Activated CD4-positive, alpha-beta memory T cell treated with anti-CD3 and anti-CD28 coated beads for 36 hours (primary cell): ENCODE measurements at regions not wholly inside any gene's neighbourhood (a gene's known extent, or its start where the extent isn't known, plus 50 kb on each side); places are given as distances from the start of the nearest gene placed in this dataset.
"Not testable (repeated sequence)": the region's sequence is repeated elsewhere in the genome, so short reads cannot be mapped to it uniquely, and the experiment has no call there.

Experiments
- CTCF ChIA-PET: fragments of 350-600 bp; sonication (Branson Sonifier 250); formaldehyde crosslinking; loops from one replicate; lab custom pipeline; 2021; ENCODE audit warnings: antibody characterized with exemption, inconsistent platforms; lab: Charles Lee
- POLR2A ChIA-PET: fragments of 350-600 bp; sonication (Branson Sonifier 250); formaldehyde crosslinking; loops from one replicate; lab custom pipeline; 2021; ENCODE audit warnings: antibody characterized with exemption; lab: Charles Lee
- DNase-seq: peaks from one replicate; pipeline ENCODE4 v3.0.0-alpha.2; 2020
- H3K27ac Mint-ChIP-seq: one replicate; pipeline ENCODE4 v1.8.0; 2021; ENCODE audit warnings: mixed read lengths
- H3K27me3 Mint-ChIP-seq: one replicate; pipeline ENCODE4 v1.8.0; 2021; ENCODE audit warnings: mixed read lengths
- H3K36me3 Mint-ChIP-seq: one replicate; pipeline ENCODE4 v1.8.0; 2021; ENCODE audit warnings: mixed read lengths
- H3K4me1 Mint-ChIP-seq: one replicate; pipeline ENCODE4 v1.8.0; 2021; ENCODE audit warnings: low read depth, mixed read lengths
- H3K4me3 Mint-ChIP-seq: one replicate; pipeline ENCODE4 v1.8.0; 2021; ENCODE audit warnings: mild to moderate bottlenecking, mixed read lengths
- H3K9me3 Mint-ChIP-seq: one replicate; pipeline ENCODE4 v1.8.0; 2021; ENCODE audit warnings: mixed read lengths
- intact Hi-C: fragments of 100-400 bp; cut with micrococcal nuclease; formaldehyde crosslinking; loops from one replicate; pipeline ENCODE4 v1.15.1; 2023

GRCh38 chr3:14001136-14001535, 121.3 kb upstream of the WNT7A start:
- no peak overlapping the region for H3K27ac Mint-ChIP-seq
- H3K4me1 Mint-ChIP-seq: no peaks in the 10 kb centered on the region
- H3K27me3 Mint-ChIP-seq: peaks cover 13% of the 10 kb centered on the region
- intact Hi-C loops: no loop called here
- ChIA-PET CTCF (no interaction called here), POLR2A (no interaction called here)
- no peak for DNase-seq
- no peaks in the 10 kb centered on the region for H3K36me3 Mint-ChIP-seq
- peaks cover 2% of the 10 kb centered on the region for H3K9me3 Mint-ChIP-seq
- no peak overlapping the region for H3K4me3 Mint-ChIP-seq

- H3K9me3 Mint-ChIP-seq: peaks cover 8% of the 10 kb centered on the region
- no peaks in the 10 kb centered on the region for H3K4me1 Mint-ChIP-seq
- POLR2A ChIA-PET: no interaction called here
- CTCF ChIA-PET: no interaction called here
- intact Hi-C loops: no loop called here
- H3K27me3 Mint-ChIP-seq: peaks cover 17% of the 10 kb centered on the region
- no peak overlapping the region for H3K4me3 Mint-ChIP-seq
- no peak for DNase-seq
- peaks cover 3% of the 10 kb centered on the region for H3K36me3 Mint-ChIP-seq
- no peak overlapping the region for H3K27ac Mint-ChIP-seq
These were observed 120.7 kb upstream of the WNT7A start for GRCh38 chr3:14000556-14000955.

- intact Hi-C loops: no loop called here
- CTCF ChIA-PET: no interaction called here
- Mint-ChIP-seq H3K4me3 (no peak overlapping the region), H3K27ac (no peak overlapping the region), H3K9me3 (peaks cover 10% of the 10 kb centered on the region), H3K36me3 (peaks cover 3% of the 10 kb centered on the region), H3K27me3 (peaks cover 18% of the 10 kb centered on the region), H3K4me1 (no peaks in the 10 kb centered on the region)
- POLR2A ChIA-PET: no interaction called here
- DNase-seq: no peak
These were observed 119.0 kb upstream of the WNT7A start for GRCh38 chr3:13998831-13999230.

- H3K4me1 Mint-ChIP-seq, H3K4me3 Mint-ChIP-seq, H3K36me3 Mint-ChIP-seq, CTCF ChIA-PET, H3K27ac Mint-ChIP-seq, DNase-seq, POLR2A ChIA-PET, intact Hi-C loops: not testable (repeated sequence)
- H3K9me3 Mint-ChIP-seq: peaks cover 18% of the 10 kb centered on the region
- peaks cover 16% of the 10 kb centered on the region for H3K27me3 Mint-ChIP-seq
These were observed 115.3 kb upstream of the WNT7A start for GRCh38 chr3:13995216-13995615.

- H3K4me3 Mint-ChIP-seq, intact Hi-C loops, POLR2A ChIA-PET: not testable (repeated sequence)
These were observed 109.1 kb upstream of the WNT7A start for GRCh38 chr3:13988925-13989324.

GRCh38 chr3:13976469-13976868, 96.6 kb upstream of the WNT7A start:
- Mint-ChIP-seq H3K36me3 (peaks cover 12% of the 10 kb centered on the region), H3K4me1 (no peaks in the 10 kb centered on the region), H3K4me3 (no peak overlapping the region), H3K27me3 (peaks cover 1% of the 10 kb centered on the region), H3K27ac (no peak overlapping the region), H3K9me3 (peaks cover 39% of the 10 kb centered on the region)
- POLR2A ChIA-PET: no interaction called here
- CTCF ChIA-PET: no interaction called here
- DNase-seq: no peak
- intact Hi-C loops: no loop called here

More at GRCh38 chr3:13988925-13989324, 109.1 kb upstream of the WNT7A start:
- H3K36me3 Mint-ChIP-seq, H3K27ac Mint-ChIP-seq, DNase-seq, H3K4me1 Mint-ChIP-seq, CTCF ChIA-PET, H3K27me3 Mint-ChIP-seq: not testable (repeated sequence)
- H3K9me3 Mint-ChIP-seq: peaks cover 27% of the 10 kb centered on the region

GRCh38 chr3:13975686-13976085, 95.8 kb upstream of the WNT7A start:
- no peaks in the 10 kb centered on the region for H3K4me1 Mint-ChIP-seq
- no peak overlapping the region for H3K4me3 Mint-ChIP-seq
- intact Hi-C loops: no loop called here
- ChIA-PET CTCF (no interaction called here), POLR2A (no interaction called here)
- peaks cover 15% of the 10 kb centered on the region for H3K36me3 Mint-ChIP-seq
- no peak overlapping the region for H3K27ac Mint-ChIP-seq
- peaks cover 42% of the 10 kb centered on the region for H3K9me3 Mint-ChIP-seq
- DNase-seq: no peak
- peaks cover 6% of the 10 kb centered on the region for H3K27me3 Mint-ChIP-seq

GRCh38 chr3:13972679-13973379, 93.0 kb upstream of the WNT7A start:
- Mint-ChIP-seq H3K36me3 (peaks cover 15% of the 10 kb centered on the region), H3K4me3 (no peak overlapping the region), H3K27me3 (peaks cover 7% of the 10 kb centered on the region), H3K4me1 (no peaks in the 10 kb centered on the region), H3K9me3 (peaks cover 42% of the 10 kb centered on the region), H3K27ac (no peak overlapping the region)
- CTCF ChIA-PET: no interaction called here
- no peak for DNase-seq
- intact Hi-C loops: no loop called here
- POLR2A ChIA-PET: no interaction called here

- ChIA-PET POLR2A (no interaction called here), CTCF (no interaction called here)
- no peak for DNase-seq
- Mint-ChIP-seq H3K36me3 (peaks cover 5% of the 10 kb centered on the region), H3K4me1 (no peaks in the 10 kb centered on the region), H3K27ac (no peak overlapping the region), H3K9me3 (peaks cover 3% of the 10 kb centered on the region), H3K4me3 (no peak overlapping the region), H3K27me3 (peaks cover 17% of the 10 kb centered on the region)
- intact Hi-C loops: no loop called here
These were observed 86.4 kb upstream of the WNT7A start for GRCh38 chr3:13966302-13966701.

- Mint-ChIP-seq H3K36me3 (peaks cover 2% of the 10 kb centered on the region), H3K27me3 (peaks cover 15% of the 10 kb centered on the region), H3K27ac (no peak overlapping the region), H3K4me3 (no peak overlapping the region), H3K4me1 (no peaks in the 10 kb centered on the region), H3K9me3 (peaks cover 4% of the 10 kb centered on the region)
- intact Hi-C loops: no loop called here
- CTCF ChIA-PET: no interaction called here
- POLR2A ChIA-PET: no interaction called here
- DNase-seq: peak; percentile 38
These were observed 83.4 kb upstream of the WNT7A start for GRCh38 chr3:13963137-13963886.

GRCh38 chr3:13954741-13955483, 75.0 kb upstream of the WNT7A start:
- no peak for DNase-seq
- intact Hi-C loops: no loop called here
- no peak overlapping the region for H3K27ac Mint-ChIP-seq
- H3K4me1 Mint-ChIP-seq: no peaks in the 10 kb centered on the region
- H3K9me3 Mint-ChIP-seq: peaks cover 2% of the 10 kb centered on the region
- H3K27me3 Mint-ChIP-seq: peaks cover 14% of the 10 kb centered on the region
- no peaks in the 10 kb centered on the region for H3K36me3 Mint-ChIP-seq
- H3K4me3 Mint-ChIP-seq: no peak overlapping the region
- ChIA-PET CTCF (interaction anchor here (0.7 kb wide), 1 partner anchor 200 kb away, joined by 3 read pairs; no protein-coding TSS in a partner anchor), POLR2A (no interaction called here)

- H3K27me3 Mint-ChIP-seq: peaks cover 17% of the 10 kb centered on the region
- intact Hi-C loops: no loop called here
- no peaks in the 10 kb centered on the region for H3K4me1 Mint-ChIP-seq
- H3K27ac Mint-ChIP-seq: no peak overlapping the region
- no peaks in the 10 kb centered on the region for H3K36me3 Mint-ChIP-seq
- CTCF ChIA-PET: no interaction called here
- no peak for DNase-seq
- H3K4me3 Mint-ChIP-seq: no peak overlapping the region
- peaks cover 2% of the 10 kb centered on the region for H3K9me3 Mint-ChIP-seq
- POLR2A ChIA-PET: no interaction called here
These were observed 74.4 kb upstream of the WNT7A start for GRCh38 chr3:13954266-13954665.
